ENCODE measurements at regions not wholly inside any gene's neighbourhood (a gene's known extent, or its start where the extent isn't known, plus 50 kb on each side); places are given as distances from the start of the nearest gene placed in this dataset.
"Not testable (repeated sequence)": the region's sequence is repeated elsewhere in the genome, so short reads cannot be mapped to it uniquely, and the experiment has no call there.

GRCh38 chr4:13992975-13993520 is 365.5 kb upstream of the BOD1L1 start:
- in situ Hi-C loops (cut with HindIII; ENCODE audit: low sequenced_read_pairs), result no loop called here
- no peak for DNase-seq (ENCODE audit: low spot score)

GRCh38 chr4:13994016-13994415 is 366.5 kb upstream of the BOD1L1 start:
- no peak for DNase-seq (ENCODE audit: low spot score)
- in situ Hi-C loops (cut with HindIII; ENCODE audit: low sequenced_read_pairs), result no loop called here

- no peak for DNase-seq (ENCODE audit: low spot score)
- in situ Hi-C loops (cut with HindIII; ENCODE audit: low sequenced_read_pairs), result no loop called here
These were observed 371.4 kb upstream of the BOD1L1 start for GRCh38 chr4:13998850-13999445.

GRCh38 chr4:14000091-14000814 is 372.7 kb upstream of the BOD1L1 start:
- in situ Hi-C loops (cut with HindIII; ENCODE audit: low sequenced_read_pairs), result no loop called here
- no peak for DNase-seq (ENCODE audit: low spot score)

GRCh38 chr4:14002331-14002730 is 374.8 kb upstream of the BOD1L1 start:
- in situ Hi-C loops (cut with HindIII; ENCODE audit: low sequenced_read_pairs); DNase-seq (ENCODE audit: low spot score): not testable (repeated sequence)

- in situ Hi-C loops (cut with HindIII; ENCODE audit: low sequenced_read_pairs), result no loop called here
- no peak for DNase-seq (ENCODE audit: low spot score)
These were observed 381.0 kb upstream of the BOD1L1 start for GRCh38 chr4:14008494-14008893.

GRCh38 chr4:14018191-14018853 is 390.8 kb upstream of the BOD1L1 start:
- no peak for DNase-seq (ENCODE audit: low spot score)
- in situ Hi-C loops (cut with HindIII; ENCODE audit: low sequenced_read_pairs), result no loop called here

DNA sequence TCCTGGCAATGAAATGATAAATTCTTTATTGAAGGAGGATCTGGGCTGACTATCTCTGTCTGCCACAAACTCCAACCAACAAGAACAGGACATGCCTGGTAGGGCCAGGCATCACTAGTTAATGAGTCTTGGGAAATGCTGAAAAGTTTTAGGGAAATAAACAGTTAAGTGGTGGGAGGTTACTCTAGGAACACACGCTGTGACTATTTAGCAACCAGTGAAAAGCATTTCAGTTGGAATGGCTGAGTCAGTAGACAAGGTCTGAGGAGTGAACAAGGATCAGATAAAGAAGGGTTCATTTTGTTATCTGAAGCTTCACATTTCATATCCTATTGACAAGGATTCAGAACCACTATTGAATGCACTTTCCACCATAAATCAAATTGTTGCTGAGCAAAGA is 394.9 kb upstream of the BOD1L1 start:
- in situ Hi-C loops (cut with HindIII; ENCODE audit: low sequenced_read_pairs), result no loop called here
- DNase-seq (ENCODE audit: low spot score), result no peak

- in situ Hi-C loops (cut with HindIII; ENCODE audit: low sequenced_read_pairs), result no loop called here
- DNase-seq (ENCODE audit: low spot score), result no peak
These were observed 395.5 kb upstream of the BOD1L1 start for GRCh38 chr4:14023036-14023435.

DNA sequence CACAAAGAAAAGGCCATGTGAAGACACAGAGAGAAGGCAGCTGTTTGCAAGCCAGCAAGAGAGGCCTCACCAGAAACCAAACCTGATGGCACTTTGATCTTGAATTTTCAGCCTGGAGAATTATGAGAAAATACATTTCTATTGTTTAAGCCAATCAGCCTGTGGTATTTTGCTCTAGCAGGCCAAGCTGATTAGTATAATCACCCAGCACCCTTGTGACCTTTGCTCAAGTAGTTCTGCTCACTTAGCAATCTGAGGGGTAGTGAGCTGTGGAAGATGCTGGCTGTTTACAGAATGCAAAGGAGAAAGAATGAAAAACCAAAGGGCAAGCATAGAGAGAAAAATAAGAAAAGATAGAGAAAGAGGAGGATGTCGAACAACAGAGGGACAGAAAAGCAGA is 396.4 kb upstream of the BOD1L1 start:
- DNase-seq (ENCODE audit: low spot score), result no peak
- in situ Hi-C loops (cut with HindIII; ENCODE audit: low sequenced_read_pairs), result no loop called here

GRCh38 chr4:14025111-14025510 is 397.6 kb upstream of the BOD1L1 start:
- in situ Hi-C loops (cut with HindIII; ENCODE audit: low sequenced_read_pairs), result no loop called here
- no peak for DNase-seq (ENCODE audit: low spot score)

GRCh38 chr4:14025891-14026290 is 398.4 kb upstream of the BOD1L1 start:
- in situ Hi-C loops (cut with HindIII; ENCODE audit: low sequenced_read_pairs), result no loop called here
- DNase-seq (ENCODE audit: low spot score), result no peak

DNA sequence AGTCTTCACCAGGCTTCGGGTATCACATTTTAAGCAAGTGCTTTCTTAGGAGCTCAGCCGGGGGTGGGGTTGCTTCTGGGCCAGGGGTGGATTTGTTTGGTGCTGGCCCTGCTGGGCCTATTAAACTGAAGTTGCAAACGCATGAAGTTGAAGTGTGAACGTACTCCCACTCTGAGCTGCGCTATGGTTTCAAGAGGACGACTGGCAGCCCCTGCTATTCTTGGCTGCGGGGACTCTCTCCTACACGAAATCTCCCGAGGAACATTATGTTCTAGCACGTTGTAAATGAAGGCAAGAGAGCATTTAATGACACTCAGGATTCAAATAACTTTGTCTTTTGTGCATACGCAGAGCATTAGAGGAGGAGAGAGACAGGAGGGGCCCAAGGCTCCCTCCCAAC is 401.3 kb upstream of the BOD1L1 start:
- in situ Hi-C loops (cut with HindIII; ENCODE audit: low sequenced_read_pairs), result no loop called here
- no peak for DNase-seq (ENCODE audit: low spot score)

DNA sequence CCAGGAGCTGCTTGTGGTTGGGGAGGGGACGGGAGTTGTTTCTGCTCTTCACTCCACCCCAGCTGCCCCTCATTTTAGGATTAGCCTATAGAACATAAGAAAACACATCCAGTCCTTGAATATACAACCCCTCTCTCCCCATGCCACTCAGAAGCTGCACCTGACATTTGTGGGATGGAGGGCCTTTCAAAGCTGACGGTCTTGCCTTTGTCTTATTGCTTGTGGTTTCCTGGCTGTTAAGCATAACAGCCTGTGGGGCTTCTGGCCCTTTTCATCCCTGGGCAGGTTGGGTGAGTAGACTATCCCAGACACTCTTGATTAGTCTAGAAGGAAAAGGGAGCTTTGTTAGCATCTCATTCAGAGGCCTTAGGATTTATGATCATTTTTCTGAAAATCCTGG is 407.6 kb upstream of the BOD1L1 start:
- in situ Hi-C loops (cut with HindIII; ENCODE audit: low sequenced_read_pairs), result no loop called here
- DNase-seq (ENCODE audit: low spot score), result no peak

GRCh38 chr4:14043203-14043602 is 415.7 kb upstream of the BOD1L1 start:
- in situ Hi-C loops (cut with HindIII; ENCODE audit: low sequenced_read_pairs), result no loop called here
- DNase-seq (ENCODE audit: low spot score), result no peak

DNA sequence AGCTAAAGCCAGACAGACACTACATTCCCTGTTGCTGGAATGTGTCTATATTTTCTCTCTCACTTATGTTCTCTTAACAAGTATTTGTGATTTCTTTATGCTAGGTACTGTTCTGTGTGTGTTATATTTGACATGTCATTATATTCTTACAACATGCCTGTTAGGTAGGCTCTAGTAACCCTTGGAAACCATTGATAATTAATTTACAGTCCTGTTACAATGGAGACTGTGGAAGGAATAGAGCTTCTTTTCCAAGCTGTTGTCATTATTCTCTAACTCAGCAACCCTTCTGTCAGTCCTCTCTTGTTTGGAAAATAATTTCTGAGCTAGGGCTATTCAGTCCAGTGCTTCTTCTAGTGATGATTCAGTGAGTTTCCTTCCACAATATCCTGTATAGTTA is 419.1 kb upstream of the BOD1L1 start:
- DNase-seq (ENCODE audit: low spot score), result no peak
- in situ Hi-C loops (cut with HindIII; ENCODE audit: low sequenced_read_pairs), result no loop called here

GRCh38 chr4:14047840-14048239 is 420.3 kb upstream of the BOD1L1 start:
- DNase-seq (ENCODE audit: low spot score), result no peak
- in situ Hi-C loops (cut with HindIII; ENCODE audit: low sequenced_read_pairs), result no loop called here

DNA sequence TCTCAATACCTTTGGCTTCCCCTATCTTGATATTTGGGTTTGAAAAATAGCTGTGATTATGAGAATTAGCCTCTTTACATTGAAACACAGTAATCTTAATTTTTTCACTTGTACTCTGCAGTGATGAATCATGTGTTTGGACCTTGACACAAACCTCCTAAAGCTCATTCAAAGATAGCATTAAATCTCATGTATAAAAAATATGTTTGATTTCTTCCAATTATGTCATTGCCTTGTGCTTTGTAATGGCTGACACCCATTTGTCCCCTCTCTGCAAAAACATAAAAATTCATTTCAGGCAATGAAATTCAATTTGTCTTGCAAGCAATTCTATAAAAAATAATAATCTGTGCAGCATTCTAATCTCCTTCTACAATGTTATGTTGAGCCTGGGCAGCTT is 422.4 kb upstream of the BOD1L1 start:
- no peak for DNase-seq (ENCODE audit: low spot score)
- in situ Hi-C loops (cut with HindIII; ENCODE audit: low sequenced_read_pairs), result no loop called here

DNA sequence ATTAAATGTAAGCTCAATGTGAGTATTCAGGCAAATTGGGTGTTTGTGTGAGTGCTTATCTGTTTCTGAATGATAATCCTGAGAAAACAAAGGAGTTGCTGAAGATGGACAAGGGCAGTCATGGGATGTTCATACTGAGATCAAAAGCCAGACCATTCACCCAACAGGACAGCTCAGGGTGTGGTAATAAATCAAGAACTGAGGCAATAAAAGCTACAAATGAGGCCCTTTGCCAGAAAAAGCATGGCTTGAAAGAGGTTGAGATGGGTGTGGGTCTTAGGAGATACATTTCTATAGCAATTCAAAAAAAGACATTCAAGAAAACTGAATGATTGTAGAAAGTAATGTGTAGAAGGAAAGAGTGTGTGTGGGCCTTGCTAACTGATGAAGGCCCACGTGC is 425.8 kb upstream of the BOD1L1 start:
- no peak for DNase-seq (ENCODE audit: low spot score)
- in situ Hi-C loops (cut with HindIII; ENCODE audit: low sequenced_read_pairs), result no loop called here

DNA sequence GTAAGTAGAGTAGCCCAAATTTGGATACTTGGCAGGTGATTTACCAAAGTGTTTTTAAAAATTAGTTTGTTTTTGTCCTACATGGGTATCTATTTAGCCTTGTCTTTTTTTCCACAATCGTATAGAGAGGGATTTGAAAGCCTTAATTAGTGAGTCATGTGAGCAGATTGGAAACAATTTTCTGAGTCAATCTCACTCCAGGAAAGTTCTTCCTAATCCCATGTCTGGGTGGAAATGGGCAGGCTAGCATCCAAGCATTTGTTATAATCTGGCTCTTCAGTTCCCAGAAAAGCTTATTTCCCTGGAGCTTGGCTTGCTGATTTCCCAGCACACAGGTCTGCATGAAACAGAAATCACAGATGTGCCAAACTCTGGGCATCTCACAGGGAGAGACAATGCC is 426.9 kb upstream of the BOD1L1 start:
- in situ Hi-C loops (cut with HindIII; ENCODE audit: low sequenced_read_pairs), result no loop called here
- DNase-seq (ENCODE audit: low spot score), result no peak
